H1 (cell line): ENCODE measurements at regions not wholly inside any gene's neighbourhood (a gene's known extent, or its start where the extent isn't known, plus 50 kb on each side); places are given as distances from the start of the nearest gene placed in this dataset.

Experiments
- CTCF ChIA-PET: fragments of 300-600 bp; sonication (Branson Sonifier 250); formaldehyde crosslinking; loops from one replicate; lab custom pipeline; 2021; ENCODE audit not compliant: partially characterized antibody; lab: Charles Lee
- POLR2A ChIA-PET: fragments of 300-600 bp; sonication (Branson Sonifier 250); formaldehyde crosslinking; loops from one replicate; lab custom pipeline; 2021; ENCODE audit warnings: inconsistent platforms; ENCODE audit not compliant: partially characterized antibody; lab: Charles Lee
- DNase-seq, 2 experiments: peaks; one replicate each; pipeline versions ENCODE4 v3.0.0 to v3.0.0-alpha.2; 2010 to 2022; ENCODE audit warnings: low spot score in 2 of 2, low read depth in 1 of 2, mixed read lengths in 1 of 2
- FAIRE-seq: peaks from 2 replicates; lab custom pipeline; 2011; peaks lifted over from hg19 to GRCh38; lab: Jason Lieb, UNC
- H2AFZ ChIP-seq: 2 replicates; pipeline ENCODE4 v1.8.1; 2012; ENCODE audit warnings: low read length, inconsistent platforms
- H2AK5ac ChIP-seq: 2 replicates; pipeline ENCODE4 v1.6.1; 2013; ENCODE audit warnings: low read depth, low read length
- H2BK120ac ChIP-seq: replicated peaks from 2 replicates; pipeline ENCODE3; 2013; ENCODE audit warnings: low read depth, low read length, inconsistent platforms
- H2BK12ac ChIP-seq: 2 replicates; pipeline ENCODE4 v1.6.1; 2013; ENCODE audit warnings: low read depth, low read length
- H2BK15ac ChIP-seq: 2 replicates; pipeline ENCODE4 v1.6.1; 2013; ENCODE audit warnings: low read length
- H2BK20ac ChIP-seq: 2 replicates; pipeline ENCODE4 v1.6.1; 2013; ENCODE audit warnings: low read length
- H2BK5ac ChIP-seq: 2 replicates; pipeline ENCODE4 v1.6.1; 2013; ENCODE audit warnings: low read depth, low read length
- H3K14ac ChIP-seq: 2 replicates; pipeline ENCODE4 v1.6.1; 2013; ENCODE audit warnings: inconsistent platforms; ENCODE audit not compliant: insufficient read length
- H3K18ac ChIP-seq: 2 replicates; pipeline ENCODE4 v1.6.1; 2013; ENCODE audit warnings: low read length; ENCODE audit errors: extremely low read depth
- H3K23ac ChIP-seq: 2 replicates; pipeline ENCODE4 v1.6.1; 2013; ENCODE audit warnings: inconsistent platforms; ENCODE audit not compliant: insufficient read length
- H3K23me2 ChIP-seq: 2 replicates; pipeline ENCODE4 v1.6.1; 2013; ENCODE audit warnings: low read depth, low read length
- H3K27ac ChIP-seq: 2 replicates; pipeline ENCODE4 v1.6.1; 2011; ENCODE audit warnings: low read depth, low read length, inconsistent platforms
- H3K27me3 ChIP-seq, 4 experiments: replicated peaks in 1 of 4; 1 replicate in 1 of 4; 2 replicates in 3 of 4; pipeline versions ENCODE4 v1.6.1 to v1.8.1; 2011 to 2013; ENCODE audit warnings: low read length in 3 of 4, mild to moderate bottlenecking in 3 of 4, inconsistent platforms in 2 of 4, mixed read lengths in 2 of 4, moderate library complexity in 1 of 4; ENCODE audit not compliant: control insufficient read depth in 3 of 4, insufficient read depth in 3 of 4; ENCODE audit errors: extremely low read depth in 1 of 4
- H3K36me3 ChIP-seq, 4 experiments: 2 replicates each; pipeline versions ENCODE4 v1.6.1 to v1.8.1; 2011 to 2013; ENCODE audit warnings: mild to moderate bottlenecking in 4 of 4, low read length in 3 of 4, moderate library complexity in 2 of 4, control low read depth in 1 of 4, inconsistent platforms in 1 of 4; ENCODE audit not compliant: insufficient read depth in 4 of 4, control insufficient read depth in 2 of 4
- H3K4ac ChIP-seq: replicated peaks from 2 replicates; pipeline ENCODE3; 2013; ENCODE audit warnings: low read length, low read depth, mixed read lengths, inconsistent platforms; ENCODE audit not compliant: insufficient read length
- H3K4me1 ChIP-seq, 4 experiments: replicated peaks in 1 of 4; 1 replicate in 1 of 4; 2 replicates in 3 of 4; pipeline versions ENCODE4 v1.6.1 to v1.8.1; 2011 to 2013; ENCODE audit warnings: low read length in 3 of 4, inconsistent platforms in 2 of 4, mixed read lengths in 1 of 4; ENCODE audit not compliant: insufficient read depth in 4 of 4, control insufficient read depth in 3 of 4
- H3K4me2 ChIP-seq, 2 experiments: 2 replicates each; pipeline versions ENCODE4 v1.6.1 to v1.8.1; 2011 to 2013; ENCODE audit warnings: low read depth in 2 of 2, low read length in 2 of 2, control low read depth in 1 of 2, inconsistent platforms in 1 of 2, mild to moderate bottlenecking in 1 of 2; ENCODE audit not compliant: insufficient read depth in 1 of 2
- H3K4me3 ChIP-seq, 4 experiments: fragments of 200-600, 300-600 bp in 1 of 4; sonication (generic), shearing (Covaris generic), sonication (Bioruptor Twin) in 1 of 4; 2 replicates each; pipeline versions ENCODE4 v1.5.1 to v1.8.1; 2011 to 2016; ENCODE audit warnings: low read length in 4 of 4, low read depth in 3 of 4, control low read depth in 2 of 4, inconsistent platforms in 2 of 4, mild to moderate bottlenecking in 2 of 4, mixed read lengths in 1 of 4, moderate library complexity in 1 of 4; ENCODE audit not compliant: insufficient read depth in 2 of 4; ENCODE audit errors: extremely low read depth in 1 of 4
- H3K56ac ChIP-seq: replicated peaks from 2 replicates; pipeline ENCODE3; 2013; ENCODE audit warnings: low read depth, mild to moderate bottlenecking, mixed read lengths, low read length, inconsistent platforms; ENCODE audit not compliant: insufficient read length
- H3K79me1 ChIP-seq: 2 replicates; pipeline ENCODE4 v1.6.1; 2013; ENCODE audit warnings: low read depth, low read length, control low read depth
- H3K79me2 ChIP-seq, 2 experiments: 2 replicates each; pipeline versions ENCODE4 v1.6.1 to v1.8.1; 2012 to 2013; ENCODE audit warnings: low read length in 2 of 2, mild to moderate bottlenecking in 2 of 2, inconsistent platforms in 1 of 2; ENCODE audit not compliant: insufficient read depth in 2 of 2, control insufficient read depth in 1 of 2
- H3K9ac ChIP-seq, 4 experiments: replicated peaks in 1 of 4; 1 replicate in 1 of 4; 2 replicates in 3 of 4; pipeline versions ENCODE4 v1.6.1 to v1.8.1; 2011 to 2013; ENCODE audit warnings: low read depth in 3 of 4, low read length in 3 of 4, control low read depth in 2 of 4, mild to moderate bottlenecking in 2 of 4, moderate library complexity in 2 of 4, inconsistent platforms in 1 of 4; ENCODE audit errors: extremely low read depth in 1 of 4
- H3K9me3 ChIP-seq, 2 experiments: 2 replicates each; pipeline versions ENCODE4 v1.6.1 to v1.8.1; 2012 to 2013; ENCODE audit warnings: mild to moderate bottlenecking in 2 of 2, moderate library complexity in 2 of 2, control low read depth in 1 of 2, inconsistent platforms in 1 of 2, low read depth in 1 of 2, low read length in 1 of 2, mixed read lengths in 1 of 2; ENCODE audit not compliant: insufficient read depth in 2 of 2
- H4K20me1 ChIP-seq, 2 experiments: replicated peaks in 1 of 2; 2 replicates each; pipeline versions ENCODE3 to v1.8.1; 2011 to 2013; ENCODE audit warnings: inconsistent platforms in 2 of 2, low read length in 2 of 2, mild to moderate bottlenecking in 1 of 2; ENCODE audit not compliant: insufficient read depth in 2 of 2, control insufficient read depth in 1 of 2
- H4K5ac ChIP-seq: 2 replicates; pipeline ENCODE4 v1.6.1; 2013; ENCODE audit warnings: low read length, low read depth, mixed read lengths, inconsistent platforms; ENCODE audit not compliant: insufficient read length
- H4K8ac ChIP-seq: 2 replicates; pipeline ENCODE4 v1.8.0; 2013; ENCODE audit warnings: mild to moderate bottlenecking, moderate library complexity, low read length, inconsistent platforms; ENCODE audit not compliant: insufficient read depth; ENCODE audit errors: extremely low read depth
- H4K91ac ChIP-seq: replicated peaks from 2 replicates; pipeline ENCODE3; 2013; ENCODE audit warnings: low read length, mixed read lengths, inconsistent platforms; ENCODE audit not compliant: insufficient read length
- WGBS, 2 experiments: shearing (Covaris generic) in 1 of 2; methylation state at CpG; one replicate each; pipeline versions ENCODE4 v1.1.6 to v1.1.7; 2013 to 2015; ENCODE audit warnings: low lambda C conversion rate in 2 of 2, mixed read lengths in 2 of 2, inconsistent platforms in 1 of 2, low coverage in 1 of 2, missing lambda C conversion rate in 1 of 2; ENCODE audit not compliant: insufficient replicate concordance in 2 of 2, insufficient coverage in 1 of 2, insufficient read length in 1 of 2; ENCODE audit errors: extremely low coverage in 1 of 2, missing lambda C conversion rate in 1 of 2; 5-methylcytosine and 5-hydroxymethylcytosine counted together

GRCh38 chr5:38163636-38164237, 94.6 kb upstream of the EGFLAM start:
- no peak for DNase-seq
- no peak overlapping the region for H4K5ac ChIP-seq
- WGBS, 2 experiments = 73% methylated on average over 4 of the region's 4 CpGs; no CpG with 5 or more reads in 1 of the 2 experiments
- no peak overlapping the region for H4K91ac ChIP-seq
- H4K20me1 ChIP-seq = no peaks in the 10 kb centered on the region
- no peak overlapping the region for H2BK120ac ChIP-seq
- no peaks in the 10 kb centered on the region for H3K79me2 ChIP-seq
- H3K4me1 ChIP-seq = peaks cover 3 to 11% (median 8%) of the 10 kb centered on the region in 4 experiments
- H3K27ac ChIP-seq = no peak overlapping the region
- no peak overlapping the region for H3K18ac ChIP-seq
- no peak overlapping the region for H3K4me2 ChIP-seq
- H3K4me3 ChIP-seq = no peak overlapping the region
- no peak overlapping the region for H3K23ac ChIP-seq
- no peaks in the 10 kb centered on the region for H3K23me2 ChIP-seq
- H2BK5ac ChIP-seq = no peak overlapping the region
- peaks cover 0 to 3% (median 1%) of the 10 kb centered on the region in 4 experiments; a peak in 2 of 7 replicates for H3K27me3 ChIP-seq
- H3K14ac ChIP-seq = no peak overlapping the region
- H3K9me3 ChIP-seq = no peaks in the 10 kb centered on the region
- ChIA-PET POLR2A (no interaction called here), CTCF (interaction anchor here (0.7 to 0.9 kb wide), 2 partner anchors 28 to 29 kb away, joined by 3 to 4 read pairs; no protein-coding TSS in a partner anchor)
- H3K4ac ChIP-seq = no peak overlapping the region
- no peaks in the 10 kb centered on the region for H3K79me1 ChIP-seq
- H2AFZ ChIP-seq = no peak overlapping the region
- H3K36me3 ChIP-seq = no peaks in the 10 kb centered on the region
- H3K56ac ChIP-seq = no peak overlapping the region
- H2BK12ac ChIP-seq = 0 out of 2 replicates have a peak overlapping the region, but pooled peaks have one; percentile 18
- H4K8ac ChIP-seq = no peak overlapping the region
- H2BK20ac ChIP-seq = no peak overlapping the region
- H2BK15ac ChIP-seq = no peak overlapping the region
- H3K9ac ChIP-seq = no peak overlapping the region
- no peak for FAIRE-seq
- H2AK5ac ChIP-seq = no peak overlapping the region
